Neural progenitor cell (in vitro differentiated cells): ENCODE measurements at regions not wholly inside any gene's neighbourhood (a gene's known extent, or its start where the extent isn't known, plus 50 kb on each side); places are given as distances from the start of the nearest gene placed in this dataset.

ENCODE experiments used
- CTCF ChIP-seq: fragments of 200-600 bp; sonication (generic); IDR thresholded peaks from 2 replicates; pipeline ENCODE4 v1.5.1; 2017; ENCODE audit warnings: antibody characterized with exemption, mild to moderate bottlenecking
- EZH2 ChIP-seq: fragments of 200-600 bp; sonication (generic); IDR thresholded peaks from 2 replicates; pipeline ENCODE4 v1.6.1; 2017; ENCODE audit warnings: antibody characterized with exemption, mild to moderate bottlenecking, moderate library complexity
- EZH2phosphoT487 ChIP-seq: fragments of 200-600 bp; sonication (generic); IDR thresholded peaks from 2 replicates; pipeline ENCODE4 v1.6.1; 2017; ENCODE audit warnings: antibody characterized with exemption

GRCh38 chr13:97653443-97654140 lies 219.6 kb downstream of the RAP2A start:
- TF ChIP-seq CTCF, result no peak
- no peak for TF ChIP-seq EZH2phosphoT487
- no peak for TF ChIP-seq EZH2
